ENCODE measurements at regions not wholly inside any gene's neighbourhood (a gene's known extent, or its start where the extent isn't known, plus 50 kb on each side); places are given as distances from the start of the nearest gene placed in this dataset.

DNA sequence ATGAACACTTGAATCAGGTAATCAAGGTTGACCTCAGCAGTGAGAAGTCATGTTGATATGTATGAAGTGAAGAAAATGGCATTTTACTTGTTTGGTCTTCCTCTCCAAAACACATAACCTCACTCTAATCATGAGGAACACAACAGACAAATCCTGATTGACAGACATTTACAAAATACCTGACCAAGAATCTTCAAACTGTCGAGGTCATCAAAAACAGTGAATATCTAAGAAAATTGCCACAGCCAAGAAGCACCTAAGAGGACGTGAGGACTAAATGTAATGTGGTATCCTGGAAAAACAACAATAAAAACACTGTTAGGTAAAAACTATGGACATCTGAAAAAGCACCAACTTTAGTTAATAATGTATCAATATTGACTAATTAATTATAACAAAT is 129.5 kb upstream of the MAGEB18 start:
- no peaks in the 10 kb centered on the region for H3K9me3 ChIP-seq
- H3K36me3 ChIP-seq: no peaks in the 10 kb centered on the region
- H3K27ac ChIP-seq: no peak overlapping the region
- in situ Hi-C loops (cut with MboI; ENCODE audit: low pct_ligation_motif_present in 1 of 4, low pct_unique_long_range_greater_than_20kb in 1 of 4, low sequenced_read_pairs in 3 of 4): no loop called here
- TF ChIP-seq EP300 (IDR thresholded peaks at IDR 0.05; ENCODE audit: low read depth) (no peak), POLR2A (IDR thresholded peaks at IDR 0.05) (no peak), POLR2AphosphoS5 (IDR thresholded peaks at IDR 0.05) (no peak), CTCF (IDR thresholded peaks at IDR 0.05) (no peak)
- no peaks in the 10 kb centered on the region for H3K27me3 ChIP-seq
- no peak for DNase-seq
- intact Hi-C loops (cut with DNase I; ENCODE audit: low total_unique reads): no loop called here
- H3K4me3 ChIP-seq: no peak overlapping the region
- WGBS, 2 donors (ENCODE audit: low coverage in 1 of 2): 42 to 65% methylated on average over 2 of the region's 2 CpGs
- H3K4me1 ChIP-seq: no peaks in the 10 kb centered on the region

- H3K4me1 ChIP-seq: no peaks in the 10 kb centered on the region
- H3K27ac ChIP-seq: no peak overlapping the region
- DNase-seq: no peak
- H3K9me3 ChIP-seq: no peaks in the 10 kb centered on the region
- intact Hi-C loops (cut with DNase I; ENCODE audit: low total_unique reads): no loop called here
- H3K36me3 ChIP-seq: no peaks in the 10 kb centered on the region
- H3K27me3 ChIP-seq: no peaks in the 10 kb centered on the region
- WGBS, 2 donors (ENCODE audit: low coverage in 1 of 2): 43% methylated on average over 6 of the region's 6 CpGs; no CpG with 5 or more reads in 1 of the 2 donors
- H3K4me3 ChIP-seq: no peak overlapping the region
- TF ChIP-seq CTCF (IDR thresholded peaks at IDR 0.05) (no peak), POLR2A (IDR thresholded peaks at IDR 0.05) (no peak), EP300 (IDR thresholded peaks at IDR 0.05; ENCODE audit: low read depth) (no peak), POLR2AphosphoS5 (IDR thresholded peaks at IDR 0.05) (no peak)
- in situ Hi-C loops (cut with MboI; ENCODE audit: low pct_ligation_motif_present in 1 of 4, low pct_unique_long_range_greater_than_20kb in 1 of 4, low sequenced_read_pairs in 3 of 4): no loop called here
These were observed 118.8 kb upstream of the MAGEB18 start for GRCh38 chrX:26019386-26019785.

- no peaks in the 10 kb centered on the region for H3K9me3 ChIP-seq
- 79 to 81% methylated on average over 3 to 5 of the region's 5 CpGs for WGBS, 2 donors (ENCODE audit: low coverage in 1 of 2)
- in situ Hi-C loops (cut with MboI; ENCODE audit: low pct_ligation_motif_present in 1 of 4, low pct_unique_long_range_greater_than_20kb in 1 of 4, low sequenced_read_pairs in 3 of 4) (no loop called here), intact Hi-C loops (cut with DNase I; ENCODE audit: low total_unique reads) (no loop called here)
- no peak overlapping the region for H3K27ac ChIP-seq
- H3K27me3 ChIP-seq: no peaks in the 10 kb centered on the region
- no peak for DNase-seq
- H3K4me3 ChIP-seq: no peak overlapping the region
- no peaks in the 10 kb centered on the region for H3K36me3 ChIP-seq
- H3K4me1 ChIP-seq: no peaks in the 10 kb centered on the region
- no peak for TF ChIP-seq POLR2AphosphoS5 (IDR thresholded peaks at IDR 0.05)
- TF ChIP-seq EP300 (IDR thresholded peaks at IDR 0.05; ENCODE audit: low read depth): no peak
- TF ChIP-seq POLR2A (IDR thresholded peaks at IDR 0.05): no peak
- no peak for TF ChIP-seq CTCF (IDR thresholded peaks at IDR 0.05)
These were observed 112.0 kb upstream of the MAGEB18 start for GRCh38 chrX:26026179-26026578.

DNA sequence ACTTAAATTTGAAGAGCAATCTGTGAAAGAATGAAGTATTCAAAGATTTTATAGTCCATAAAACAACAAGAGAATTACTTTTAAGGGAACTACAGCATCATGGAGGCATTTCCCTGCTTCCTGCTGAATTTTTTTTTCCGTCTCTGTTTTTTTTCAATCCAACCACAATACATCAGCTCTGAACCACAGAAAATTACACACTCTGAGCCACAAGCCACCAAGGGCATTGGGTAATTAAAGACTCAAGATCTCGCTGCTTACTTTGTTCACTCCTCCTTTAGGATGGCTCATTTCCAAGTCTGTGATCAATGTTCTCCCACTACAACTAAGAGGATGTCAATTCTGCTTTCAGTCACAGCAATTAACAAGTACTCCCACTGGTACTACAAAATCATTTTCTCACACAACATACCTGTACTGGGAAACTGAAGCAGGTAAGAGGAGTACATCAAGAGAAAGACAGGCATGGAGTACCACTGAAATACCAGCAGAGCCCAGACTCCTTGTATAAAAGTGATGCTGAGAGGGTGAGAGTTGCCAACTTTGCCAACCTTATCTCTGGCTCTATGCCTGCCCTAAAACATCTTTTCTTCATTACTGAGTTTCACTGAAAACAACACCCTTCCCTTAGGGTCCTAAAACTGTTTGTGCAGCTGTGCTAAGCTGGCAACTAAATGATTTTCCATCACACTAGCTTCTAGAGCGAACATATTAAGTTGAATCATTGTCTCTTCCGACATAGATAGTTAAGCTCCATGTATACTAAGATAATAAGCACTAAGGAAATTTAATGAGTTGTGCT is 105.8 kb upstream of the MAGEB18 start:
- no peak for DNase-seq
- intact Hi-C loops (cut with DNase I; ENCODE audit: low total_unique reads): no loop called here
- Histone ChIP-seq H3K27me3 (no peaks in the 10 kb centered on the region), H3K4me1 (no peaks in the 10 kb centered on the region), H3K9me3 (no peaks in the 10 kb centered on the region), H3K36me3 (no peaks in the 10 kb centered on the region), H3K4me3 (no peak overlapping the region), H3K27ac (no peak overlapping the region)
- WGBS, 2 donors (ENCODE audit: low coverage in 1 of 2): 65 to 67% methylated on average over 1 to 4 of the region's 4 CpGs
- in situ Hi-C loops (cut with MboI; ENCODE audit: low pct_ligation_motif_present in 1 of 4, low pct_unique_long_range_greater_than_20kb in 1 of 4, low sequenced_read_pairs in 3 of 4): no loop called here
- no peak for TF ChIP-seq POLR2AphosphoS5 (IDR thresholded peaks at IDR 0.05)
- TF ChIP-seq EP300 (IDR thresholded peaks at IDR 0.05; ENCODE audit: low read depth): no peak
- no peak for TF ChIP-seq CTCF (IDR thresholded peaks at IDR 0.05)
- TF ChIP-seq POLR2A (IDR thresholded peaks at IDR 0.05): no peak
